ENCODE measurements at regions not wholly inside any gene's neighbourhood (a gene's known extent, or its start where the extent isn't known, plus 50 kb on each side); places are given as distances from the start of the nearest gene placed in this dataset.
"Not testable (repeated sequence)": the region's sequence is repeated elsewhere in the genome, so short reads cannot be mapped to it uniquely, and the experiment has no call there.

DNA sequence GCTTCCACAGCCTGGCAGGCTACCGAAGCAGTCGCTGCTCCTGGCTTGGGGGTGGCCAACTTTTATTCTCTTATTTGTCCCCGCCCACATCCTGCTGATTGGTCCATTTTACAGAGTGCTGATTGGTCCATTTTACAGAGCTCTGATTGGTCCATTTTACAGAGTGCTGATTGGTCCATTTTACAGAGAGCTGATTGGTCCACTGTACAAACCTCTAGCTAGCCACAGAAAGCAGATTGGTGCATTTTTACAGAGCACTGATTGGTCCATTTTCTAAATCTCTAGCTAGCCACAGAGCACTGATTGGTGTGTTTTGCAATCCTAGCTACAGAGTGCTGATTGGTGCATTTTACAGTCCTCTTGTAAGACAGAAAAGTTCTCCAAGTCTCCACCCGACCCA is 187.9 kb upstream of the TOM1L1 start:
- not testable (repeated sequence) for TF ChIP-seq CTCF, POLR2A (IDR thresholded peaks at IDR 0.05)
